NCI-H345 (cell line): ENCODE measurements at regions not wholly inside any gene's neighbourhood (a gene's known extent, or its start where the extent isn't known, plus 50 kb on each side); places are given as distances from the start of the nearest gene placed in this dataset.
"Not testable (repeated sequence)": the region's sequence is repeated elsewhere in the genome, so short reads cannot be mapped to it uniquely, and the experiment has no call there.

Experiments used
- DNase-seq: peaks from one replicate; lab custom pipeline; 2025; lab: John Stamatoyannopoulos, UW

GRCh38 chr3:182629521-182629920 lies 163.8 kb upstream of the ATP11B start:
- DNase-seq = no peak

GRCh38 chr3:182631183-182632076 lies 161.9 kb upstream of the ATP11B start:
- DNase-seq = no peak

- no peak for DNase-seq
Measured at GRCh38 chr3:182632077-182632393, 161.3 kb upstream of the ATP11B start.

GRCh38 chr3:182633186-182633585 lies 160.1 kb upstream of the ATP11B start:
- no peak for DNase-seq

- DNase-seq = no peak
Measured at GRCh38 chr3:182636646-182637045, 156.7 kb upstream of the ATP11B start.

DNA sequence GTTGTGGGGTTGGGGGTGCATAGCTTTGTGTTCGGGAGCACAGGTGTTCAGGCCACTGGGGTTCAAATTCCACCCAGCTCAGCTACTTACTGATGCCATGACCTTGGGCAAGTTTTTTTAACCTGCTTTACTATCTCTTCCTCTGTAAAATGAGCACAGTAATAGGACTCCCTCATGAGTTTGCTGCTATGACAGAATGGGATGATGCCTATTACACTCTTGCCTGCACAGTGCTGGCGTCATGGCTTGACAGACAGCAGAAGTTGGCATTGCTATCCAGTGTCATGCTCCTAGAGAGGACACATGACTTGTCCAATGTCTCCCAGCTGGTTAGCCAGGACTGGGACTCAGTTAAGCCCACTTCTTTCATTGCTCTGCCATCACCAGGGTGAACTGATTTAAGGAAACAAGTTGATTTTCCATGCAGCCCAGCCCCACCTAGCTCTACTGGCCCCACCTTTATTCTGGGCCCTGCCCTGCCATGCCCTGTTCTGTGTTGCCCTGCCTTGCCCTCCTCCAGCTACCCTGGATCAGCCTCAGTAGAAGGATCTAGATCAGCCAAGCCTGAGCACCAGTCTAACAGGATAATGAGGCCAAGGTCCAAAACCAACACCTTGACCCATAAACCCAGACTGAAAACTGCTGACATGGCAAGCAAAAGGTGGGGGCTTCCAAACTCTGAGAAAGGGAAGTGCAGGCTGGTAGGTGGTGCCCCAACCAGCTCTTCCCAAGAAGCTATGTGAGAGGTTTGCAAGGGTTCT lies 155.8 kb upstream of the ATP11B start:
- no peak for DNase-seq

- peak; percentile 20 for DNase-seq
Measured at GRCh38 chr3:182644013-182644412, 149.3 kb upstream of the ATP11B start.

DNA sequence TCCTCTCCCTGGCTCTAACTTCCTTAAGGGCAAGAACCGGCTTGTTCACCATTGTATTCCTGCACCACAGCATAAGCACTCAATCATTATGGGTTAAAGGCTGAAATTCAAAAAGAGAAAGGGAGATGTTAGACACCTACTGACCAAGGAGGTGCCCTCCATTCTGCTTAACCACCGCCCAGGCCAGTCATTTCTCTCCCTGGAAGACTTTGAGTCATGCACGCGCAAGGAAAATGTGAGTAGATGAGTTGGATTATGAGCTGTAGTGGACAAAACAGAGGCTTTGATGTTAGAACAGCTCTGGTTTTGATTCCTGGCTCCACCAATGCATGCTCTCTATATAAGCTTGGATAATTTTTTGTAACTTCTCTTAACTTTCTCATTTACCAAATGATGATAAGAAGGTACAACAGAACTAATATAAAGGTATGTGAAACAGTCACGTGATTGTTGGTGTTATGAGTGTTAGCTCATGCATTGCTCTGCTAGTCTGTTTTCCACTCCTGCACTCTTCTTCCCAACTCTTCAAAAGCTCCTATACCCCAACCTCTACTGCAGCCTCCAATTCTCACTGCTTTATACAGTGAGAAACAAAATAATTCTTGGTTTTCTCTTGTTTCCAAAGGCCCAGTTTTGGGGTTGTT lies 148.4 kb upstream of the ATP11B start:
- no peak for DNase-seq

DNA sequence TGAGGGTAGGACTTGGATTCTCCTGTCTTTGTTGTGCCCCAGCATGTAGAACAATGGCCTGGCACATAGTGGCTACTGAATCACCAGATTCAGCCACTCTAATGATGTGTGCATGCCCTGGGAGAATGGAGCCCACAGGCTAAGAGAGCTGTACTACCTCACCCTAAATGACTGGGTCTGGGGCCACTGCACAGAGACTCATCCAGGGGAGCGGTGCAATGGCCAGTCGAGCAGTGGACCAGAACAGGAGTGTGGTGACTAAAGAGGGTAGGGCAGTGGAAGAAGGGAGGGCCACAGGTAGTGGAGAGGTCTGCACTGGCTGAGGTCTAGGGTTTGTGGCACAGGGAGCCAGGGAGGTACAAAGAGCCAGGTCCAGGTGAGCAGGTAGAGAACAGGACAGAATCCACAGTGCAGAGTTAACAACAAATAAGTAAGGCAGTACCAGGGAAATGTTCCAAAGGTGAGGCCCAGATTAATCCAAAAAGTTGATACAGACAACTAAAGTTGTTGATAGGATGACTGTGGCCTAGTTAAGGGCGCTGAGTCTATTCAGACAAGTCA lies 142.7 kb upstream of the ATP11B start:
- no peak for DNase-seq

DNA sequence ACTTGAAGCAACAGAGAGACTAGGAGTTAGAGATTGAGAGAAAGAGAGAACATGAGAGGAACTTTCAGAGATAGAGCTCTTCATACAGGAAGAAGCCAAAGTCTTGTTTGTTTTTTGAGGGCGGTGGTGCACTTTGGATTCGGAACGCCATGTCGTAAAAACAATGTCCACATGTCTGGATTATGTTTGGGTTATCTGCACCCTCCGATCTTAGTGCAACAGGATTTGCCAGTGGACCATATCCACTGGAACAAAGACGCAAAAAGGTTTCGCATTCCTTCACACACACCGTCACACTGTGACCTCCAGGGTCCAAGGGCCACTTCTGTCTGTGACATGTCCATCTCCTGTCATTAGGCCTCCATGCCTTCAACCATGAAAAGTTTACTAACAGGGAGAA lies 141.8 kb upstream of the ATP11B start:
- no peak for DNase-seq

GRCh38 chr3:182653065-182653464 lies 140.2 kb upstream of the ATP11B start:
- DNase-seq = not testable (repeated sequence)

- no peak for DNase-seq
Measured at GRCh38 chr3:182668541-182668940, 124.8 kb upstream of the ATP11B start.

- DNase-seq = no peak
Measured at GRCh38 chr3:182668974-182669373, 124.3 kb upstream of the ATP11B start.

DNA sequence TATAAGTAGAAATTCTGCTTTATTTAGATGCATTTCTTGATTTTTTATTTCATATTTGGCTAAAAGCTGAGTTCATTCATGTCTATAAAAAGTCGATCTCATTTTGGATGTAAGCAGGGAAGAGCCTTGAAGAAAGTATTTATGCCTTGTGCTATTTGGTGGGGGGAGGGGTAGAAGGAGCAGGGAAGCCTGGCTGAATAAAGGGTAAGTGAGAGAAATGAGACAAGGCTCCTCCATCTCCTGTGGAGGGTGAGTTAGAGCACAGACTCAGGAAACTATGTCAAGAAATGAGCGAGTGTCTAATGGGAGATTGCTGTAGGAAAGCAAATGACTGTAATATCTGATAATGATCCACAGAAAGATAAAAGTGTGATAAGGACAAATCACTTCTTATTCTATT lies 121.8 kb upstream of the ATP11B start:
- DNase-seq = no peak

DNA sequence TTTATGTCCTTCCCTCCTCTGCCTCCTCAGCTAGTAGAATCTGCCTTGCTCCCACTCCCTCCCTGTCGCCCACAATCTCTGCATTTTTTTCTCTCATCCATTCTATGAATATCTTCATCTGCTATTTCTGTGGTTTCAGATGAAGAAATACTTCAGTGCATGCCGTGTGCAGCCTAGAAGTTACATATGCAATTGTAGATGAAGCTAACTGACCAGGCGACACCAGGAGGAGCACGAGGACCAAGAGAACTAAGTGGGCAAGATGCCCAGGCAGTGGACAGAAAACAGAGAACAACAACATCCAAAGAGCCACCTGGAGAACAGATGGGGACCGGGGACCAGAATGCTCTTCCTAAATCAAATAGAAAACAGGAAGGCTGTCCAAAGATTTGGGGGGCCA lies 121.4 kb upstream of the ATP11B start:
- DNase-seq = no peak

DNA sequence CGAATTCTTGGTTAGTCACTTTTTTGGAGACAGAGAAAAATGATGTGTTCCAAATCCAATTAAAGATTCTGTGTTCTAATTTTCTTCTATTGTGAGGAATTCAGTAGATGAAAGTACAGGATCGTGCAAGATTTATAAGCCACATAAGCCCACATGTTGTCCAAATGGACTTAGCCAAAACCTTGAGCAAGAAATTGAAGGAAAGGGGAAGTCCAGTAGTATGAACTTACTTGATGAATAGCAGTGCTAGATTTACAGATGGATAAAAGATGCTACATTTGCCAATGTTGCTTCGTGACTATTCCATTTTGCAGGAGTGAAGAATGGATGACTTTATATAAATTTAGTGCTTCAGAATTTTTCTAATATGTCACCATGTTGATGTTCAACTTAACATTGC lies 120.0 kb upstream of the ATP11B start:
- DNase-seq = no peak

DNA sequence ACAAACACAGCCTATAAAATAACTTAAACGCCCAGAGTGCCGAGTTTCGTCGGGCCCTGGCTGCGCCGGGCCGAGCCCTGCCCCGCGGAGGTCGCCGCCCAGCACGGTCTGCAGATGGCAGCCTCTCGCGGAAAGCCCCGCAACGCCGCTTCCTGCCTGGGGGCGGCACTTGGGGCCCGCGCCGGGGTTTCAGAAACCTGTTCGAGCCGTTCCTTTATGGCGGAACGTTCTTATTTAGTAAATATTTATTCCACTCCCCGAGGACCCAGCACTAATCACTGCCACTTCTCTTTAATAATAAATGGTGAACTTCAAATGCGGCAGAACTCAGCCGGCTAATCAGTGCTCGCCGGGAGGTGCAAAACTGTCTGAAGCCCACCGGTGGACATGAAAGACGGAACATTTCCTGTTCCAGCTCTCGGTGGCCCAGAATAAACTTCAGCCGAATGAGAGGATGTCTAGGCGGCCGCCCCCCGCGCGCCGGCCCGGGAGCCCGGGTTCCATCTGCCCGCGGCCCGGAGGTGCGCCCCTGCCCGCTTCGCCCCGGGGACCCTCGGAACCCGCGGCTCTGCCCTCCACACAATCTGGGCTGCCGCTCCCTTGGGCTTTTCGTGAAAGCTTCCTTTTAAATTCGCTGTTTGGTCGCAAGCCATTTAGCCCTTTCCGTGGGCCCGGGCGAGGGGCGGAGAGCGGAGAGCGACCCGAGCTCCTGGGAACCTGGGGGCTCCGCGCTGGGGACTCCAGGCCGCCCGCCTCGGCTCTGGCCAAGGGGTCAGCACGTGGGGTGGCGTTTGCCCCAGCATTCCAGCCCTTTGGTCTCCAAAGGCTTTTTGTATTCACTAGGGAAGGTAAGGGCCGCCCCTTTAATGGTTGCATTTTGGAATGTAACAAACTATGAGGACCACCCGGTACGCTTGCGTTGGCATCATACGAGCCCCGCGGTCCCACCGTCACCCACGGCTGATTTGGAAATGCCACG lies 110.8 kb upstream of the ATP11B start:
- DNase-seq = peak; percentile 68

- peak; percentile 91 for DNase-seq
Measured at GRCh38 chr3:182683453-182683852, 109.9 kb upstream of the ATP11B start.

- DNase-seq = no peak
Measured at GRCh38 chr3:182683858-182684257, 109.4 kb upstream of the ATP11B start.

DNA sequence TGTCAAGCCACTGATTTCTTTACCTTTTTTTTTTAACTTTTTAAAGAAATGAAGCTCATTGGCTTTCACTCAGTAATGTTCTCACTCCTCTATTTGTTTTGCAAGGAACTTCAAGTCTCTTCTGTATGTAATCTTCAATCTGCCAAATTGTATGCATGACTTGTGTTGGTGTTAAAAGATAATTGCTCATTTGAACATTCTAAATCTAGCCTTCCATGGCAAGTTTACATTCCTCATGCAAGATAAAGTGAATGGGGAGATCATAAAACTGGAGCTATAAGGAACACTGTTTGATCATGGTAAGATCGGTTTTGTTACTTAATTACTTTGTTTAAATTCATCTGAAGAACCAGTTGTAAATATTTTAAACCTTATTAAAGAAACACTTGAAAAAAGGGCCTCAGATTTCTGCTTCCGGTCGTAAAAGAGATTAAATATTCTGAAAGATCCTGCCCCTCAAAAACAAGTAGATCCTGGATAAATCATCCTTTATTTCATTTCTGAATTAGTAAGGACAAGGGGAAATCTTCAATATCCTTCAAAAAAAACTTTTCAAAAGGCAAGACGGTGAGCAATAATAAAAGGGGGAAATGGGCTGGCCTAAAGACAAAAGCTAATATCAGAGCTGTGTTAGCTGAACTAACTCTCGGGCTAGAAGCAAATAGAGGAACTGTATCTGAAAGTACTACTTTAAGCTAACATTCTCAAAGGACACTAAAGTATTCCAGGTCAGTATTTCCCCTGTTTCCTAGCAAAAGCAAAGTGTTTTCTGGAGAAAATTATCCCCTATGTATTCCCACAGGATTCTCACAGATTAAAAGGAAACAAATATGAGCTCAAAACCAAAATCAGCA lies 107.0 kb upstream of the ATP11B start:
- no peak for DNase-seq
